GM21526 (cell line): ENCODE measurements at regions not wholly inside any gene's neighbourhood (a gene's known extent, or its start where the extent isn't known, plus 50 kb on each side); places are given as distances from the start of the nearest gene placed in this dataset.

Experiments used
- ATAC-seq: cut with Tn5 transposase; IDR thresholded peaks from one replicate; pipeline ENCODE4 v1.9.1; 2021; ENCODE audit warnings: moderate library complexity; ENCODE audit not compliant: unreplicated experiment, low FRiP score

GRCh38 chr11:116177521-116178210 is 595.1 kb downstream of the BUD13 start:
- ATAC-seq: no peak

GRCh38 chr11:116176484-116177005 is 596.2 kb downstream of the BUD13 start:
- no peak for ATAC-seq

GRCh38 chr11:116175707-116176106 is 597.1 kb downstream of the BUD13 start:
- no peak for ATAC-seq

- no peak for ATAC-seq
These were observed 598.6 kb downstream of the BUD13 start for GRCh38 chr11:116173941-116174911.

- ATAC-seq: no peak
These were observed 599.3 kb downstream of the BUD13 start for GRCh38 chr11:116173506-116173905.

- no peak for ATAC-seq
These were observed 599.9 kb downstream of the BUD13 start for GRCh38 chr11:116172851-116173250.

GRCh38 chr11:116172156-116172555 is 600.6 kb downstream of the BUD13 start:
- no peak for ATAC-seq

GRCh38 chr11:116171271-116172140 is 601.3 kb downstream of the BUD13 start:
- ATAC-seq: no peak

- no peak for ATAC-seq
These were observed 602.2 kb downstream of the BUD13 start for GRCh38 chr11:116170526-116171120.

GRCh38 chr11:116169776-116170175 is 603.0 kb downstream of the BUD13 start:
- no peak for ATAC-seq

GRCh38 chr11:116168459-116168787 is 604.4 kb downstream of the BUD13 start:
- no peak for ATAC-seq

GRCh38 chr11:116167706-116168458 is 604.9 kb downstream of the BUD13 start:
- no peak for ATAC-seq

GRCh38 chr11:116166573-116167465 is 606.0 kb downstream of the BUD13 start:
- no peak for ATAC-seq

- no peak for ATAC-seq
These were observed 607.9 kb downstream of the BUD13 start for GRCh38 chr11:116164843-116165242.

GRCh38 chr11:116162886-116163230 is 609.9 kb downstream of the BUD13 start:
- no peak for ATAC-seq

- no peak for ATAC-seq
These were observed 610.5 kb downstream of the BUD13 start for GRCh38 chr11:116162086-116162885.

- no peak for ATAC-seq
These were observed 624.1 kb downstream of the BUD13 start for GRCh38 chr11:116148645-116149044.

- no peak for ATAC-seq
These were observed 624.7 kb downstream of the BUD13 start for GRCh38 chr11:116148056-116148455.
